HepG2 (cell line): ENCODE measurements at regions not wholly inside any gene's neighbourhood (a gene's known extent, or its start where the extent isn't known, plus 50 kb on each side); places are given as distances from the start of the nearest gene placed in this dataset.

Experiments
- ATAC-seq: fragments of 200-7000 bp; cut with Tn5 transposase; 3 replicates; pipeline ENCODE4 v1.9.1; 2020; ENCODE audit warnings: mild to moderate bottlenecking, moderate library complexity
- BruUV-seq: library from RNA; stranded (reverse); fragments of 400-500 nt; replicated peaks from 2 replicates; lab custom pipeline; 2021; lab: Mats Ljungman, UMichigan
- CTCF ChIA-PET: fragments of 300-600 bp; formaldehyde crosslinking; extraction: SDS; loops from one replicate; lab custom pipeline; 2021; ENCODE audit warnings: low total read pairs, inconsistent platforms, low intra/inter-chr PET ratio; lab: Yijun Ruan, JAX
- POLR2A ChIA-PET: fragments of 350-600 bp; sonication (Branson Sonifier 250); formaldehyde crosslinking; loops from one replicate; lab custom pipeline; 2020; ENCODE audit warnings: antibody characterized with exemption, inconsistent platforms; lab: Yijun Ruan, JAX
- DNase-seq: peaks from one replicate; pipeline ENCODE4 v3.0.0-alpha.2; 2015; ENCODE audit warnings: low spot score
- FAIRE-seq: peaks from 3 replicates; lab custom pipeline; 2011; peaks lifted over from hg19 to GRCh38; lab: Jason Lieb, UNC
- H2AFZ ChIP-seq: one replicate; pipeline ENCODE4 v1.6.1; 2011; ENCODE audit warnings: low read length, inconsistent platforms
- H3K27ac ChIP-seq: fragments of 300-600 bp; 3 replicates; pipeline ENCODE4 v1.8.0; 2011; ENCODE audit warnings: mixed run types, mild to moderate bottlenecking, mixed read lengths, low read length, inconsistent platforms; ENCODE audit not compliant: insufficient read depth; ENCODE audit errors: extremely low read length
- H3K27me3 ChIP-seq, 2 experiments: fragments of 200-600 bp in 1 of 2; 2 replicates in 1 of 2; 3 replicates in 1 of 2; pipeline versions ENCODE4 v1.6.0 to v1.8.0; 2011; ENCODE audit warnings: low read length in 2 of 2, mild to moderate bottlenecking in 2 of 2, moderate library complexity in 2 of 2, inconsistent platforms in 1 of 2; ENCODE audit not compliant: insufficient read depth in 2 of 2, control insufficient read depth in 1 of 2
- H3K36me3 ChIP-seq, 2 experiments: fragments of 200-600 bp in 1 of 2; replicated peaks in 1 of 2; 2 replicates in 1 of 2; 3 replicates in 1 of 2; pipeline versions ENCODE4 v1.5.1 to v1.8.0; 2011; ENCODE audit warnings: low read length in 2 of 2, inconsistent platforms in 1 of 2; ENCODE audit not compliant: insufficient read depth in 2 of 2, control insufficient read depth in 1 of 2
- H3K4me1 ChIP-seq: 2 replicates; pipeline ENCODE4 v1.5.1; 2012; ENCODE audit warnings: low read length, inconsistent platforms; ENCODE audit not compliant: insufficient read depth
- H3K4me2 ChIP-seq: 2 replicates; pipeline ENCODE4 v1.6.0; 2011; ENCODE audit warnings: low read depth, low read length, inconsistent platforms
- H3K4me3 ChIP-seq, 3 experiments: fragments of 200-600 bp in 1 of 3; sonication (generic), shearing (Covaris generic) in 1 of 3; replicated peaks in 1 of 3; 2 replicates each; pipeline ENCODE4 v1.5.1; 2011 to 2016; ENCODE audit warnings: low read length in 3 of 3, inconsistent platforms in 2 of 3, low read depth in 2 of 3, mild to moderate bottlenecking in 2 of 3, control low read depth in 1 of 3, mixed read lengths in 1 of 3; ENCODE audit not compliant: insufficient read depth in 1 of 3
- H3K79me2 ChIP-seq: one replicate; pipeline ENCODE4 v1.6.1; 2011; ENCODE audit warnings: low read length, inconsistent platforms; ENCODE audit not compliant: insufficient read depth
- H3K9ac ChIP-seq: 2 replicates; pipeline ENCODE4 v1.6.0; 2011; ENCODE audit warnings: mild to moderate bottlenecking, low read depth, low read length, inconsistent platforms; ENCODE audit not compliant: insufficient read depth
- H3K9me3 ChIP-seq: 2 replicates; pipeline ENCODE4 v1.5.1; 2012; ENCODE audit warnings: mild to moderate bottlenecking, low read length
- H4K20me1 ChIP-seq: 2 replicates; pipeline ENCODE4 v1.6.0; 2011; ENCODE audit warnings: inconsistent platforms, mild to moderate bottlenecking, low read length, moderate library complexity; ENCODE audit not compliant: insufficient read depth
- ELF3 ChIP-seq: IDR thresholded peaks from 2 replicates; pipeline ENCODE4 v1.6.1; 2016; ENCODE audit warnings: missing genetic modification reagents, missing compliant biosample characterization
- ETS1 ChIP-seq: sonication (generic); formaldehyde crosslinking; IDR thresholded peaks from 2 replicates; pipeline ENCODE4 v1.4.0; 2020; ENCODE audit warnings: missing genetic modification reagents
- GLI4 ChIP-seq: sonication (generic); formaldehyde crosslinking; IDR thresholded peaks from 2 replicates; pipeline ENCODE4 v1.5.1; 2020; ENCODE audit warnings: missing genetic modification reagents, mild to moderate bottlenecking, moderate library complexity, borderline replicate concordance
- MXD4 ChIP-seq: IDR thresholded peaks from 2 replicates; pipeline ENCODE4 v1.6.1; 2016; ENCODE audit warnings: mild to moderate bottlenecking, missing biosample characterization, missing genetic modification reagents
- NCOA1 ChIP-seq: sonication (generic); formaldehyde crosslinking; IDR thresholded peaks from 2 replicates; pipeline ENCODE4 v1.9.0; 2021; ENCODE audit warnings: missing genetic modification reagents
- ZNF121 ChIP-seq: sonication (generic); formaldehyde crosslinking; IDR thresholded peaks from 2 replicates; pipeline ENCODE4 v1.5.0; 2020; ENCODE audit warnings: mild to moderate bottlenecking, missing genetic modification reagents
- ZNF598 ChIP-seq: sonication (generic); formaldehyde crosslinking; IDR thresholded peaks from 2 replicates; pipeline ENCODE4 v1.5.1; 2020; ENCODE audit warnings: mild to moderate bottlenecking, missing genetic modification reagents, borderline replicate concordance
- ZNF703 ChIP-seq: sonication (generic); formaldehyde crosslinking; IDR thresholded peaks from 2 replicates; pipeline ENCODE4 v1.5.1; 2020; ENCODE audit warnings: missing genetic modification reagents, mild to moderate bottlenecking, moderate library complexity, borderline replicate concordance
- ZNF740 ChIP-seq: sonication (generic); formaldehyde crosslinking; IDR thresholded peaks from 2 replicates; pipeline ENCODE4 v1.4.0; 2020; ENCODE audit warnings: missing genetic modification reagents
- ZXDC ChIP-seq: sonication (generic); formaldehyde crosslinking; IDR thresholded peaks from 2 replicates; pipeline ENCODE4 v1.5.0; 2020; ENCODE audit warnings: mild to moderate bottlenecking, missing genetic modification reagents
- in situ Hi-C: cut with HindIII; loops from 2 replicates; pipeline ENCODE4 v1.10.0; 2017; ENCODE audit warnings: low pct_unique_long_range_greater_than_20kb; ENCODE audit not compliant: extremely low pct_ligation_motif_present
- intact Hi-C: fragments of 100-400 bp; cut with micrococcal nuclease; formaldehyde crosslinking; loops from one replicate; pipeline ENCODE4 v1.10.0; 2022; ENCODE audit not compliant: unreplicated experiment
- TF ChIP-seq, protein P1 (sequence below): IDR thresholded peaks from 2 replicates; pipeline ENCODE4 v1.6.1; 2012; ENCODE audit warnings: low read length, improper control_type of control experiment
- TF ChIP-seq, protein P2 (sequence below): sonication (generic); formaldehyde crosslinking; IDR thresholded peaks from 2 replicates; pipeline ENCODE4 v1.4.0; 2020; ENCODE audit warnings: mild to moderate bottlenecking, missing genetic modification reagents
- TF ChIP-seq, protein P3 (sequence below): sonication (generic); formaldehyde crosslinking; IDR thresholded peaks from 2 replicates; pipeline ENCODE4 v1.5.1; 2020; ENCODE audit warnings: missing genetic modification reagents, mild to moderate bottlenecking, borderline replicate concordance

GRCh38 chr14:84826294-84826693 is 703.6 kb upstream of the FLRT2 start (continued):
- TF ChIP-seq ZXDC (CRISPR knock-in tag) (no peak), GLI4 (CRISPR knock-in tag) (no peak), MXD4 (CRISPR knock-in tag) (no peak), ELF3 (no peak), ETS1 (no peak), ZNF740 (no peak)
- TF ChIP-seq, all 625 proteins: peak for 0

GRCh38 chr14:84850595-84850994 is 679.3 kb upstream of the FLRT2 start:
- Histone ChIP-seq H3K9ac (no peak overlapping the region), H3K9me3 (peaks cover 86% of the 10 kb centered on the region), H3K79me2 (no peaks in the 10 kb centered on the region), H3K27ac (no peak overlapping the region), H3K36me3 (no peaks in the 10 kb centered on the region), H4K20me1 (no peaks in the 10 kb centered on the region), H3K4me2 (no peak overlapping the region), H3K4me3 (no peak overlapping the region), H2AFZ (no peak overlapping the region), H3K27me3 (no peaks in the 10 kb centered on the region), H3K4me1 (no peaks in the 10 kb centered on the region)
- ATAC-seq (no peak), DNase-seq (no peak), FAIRE-seq (no peak)
- intact Hi-C loops (no loop called here), in situ Hi-C loops (no loop called here)
- ChIA-PET CTCF (no interaction called here), POLR2A (no interaction called here)
- no TSS peak for BruUV-seq
- TF ChIP-seq, protein P1, sequence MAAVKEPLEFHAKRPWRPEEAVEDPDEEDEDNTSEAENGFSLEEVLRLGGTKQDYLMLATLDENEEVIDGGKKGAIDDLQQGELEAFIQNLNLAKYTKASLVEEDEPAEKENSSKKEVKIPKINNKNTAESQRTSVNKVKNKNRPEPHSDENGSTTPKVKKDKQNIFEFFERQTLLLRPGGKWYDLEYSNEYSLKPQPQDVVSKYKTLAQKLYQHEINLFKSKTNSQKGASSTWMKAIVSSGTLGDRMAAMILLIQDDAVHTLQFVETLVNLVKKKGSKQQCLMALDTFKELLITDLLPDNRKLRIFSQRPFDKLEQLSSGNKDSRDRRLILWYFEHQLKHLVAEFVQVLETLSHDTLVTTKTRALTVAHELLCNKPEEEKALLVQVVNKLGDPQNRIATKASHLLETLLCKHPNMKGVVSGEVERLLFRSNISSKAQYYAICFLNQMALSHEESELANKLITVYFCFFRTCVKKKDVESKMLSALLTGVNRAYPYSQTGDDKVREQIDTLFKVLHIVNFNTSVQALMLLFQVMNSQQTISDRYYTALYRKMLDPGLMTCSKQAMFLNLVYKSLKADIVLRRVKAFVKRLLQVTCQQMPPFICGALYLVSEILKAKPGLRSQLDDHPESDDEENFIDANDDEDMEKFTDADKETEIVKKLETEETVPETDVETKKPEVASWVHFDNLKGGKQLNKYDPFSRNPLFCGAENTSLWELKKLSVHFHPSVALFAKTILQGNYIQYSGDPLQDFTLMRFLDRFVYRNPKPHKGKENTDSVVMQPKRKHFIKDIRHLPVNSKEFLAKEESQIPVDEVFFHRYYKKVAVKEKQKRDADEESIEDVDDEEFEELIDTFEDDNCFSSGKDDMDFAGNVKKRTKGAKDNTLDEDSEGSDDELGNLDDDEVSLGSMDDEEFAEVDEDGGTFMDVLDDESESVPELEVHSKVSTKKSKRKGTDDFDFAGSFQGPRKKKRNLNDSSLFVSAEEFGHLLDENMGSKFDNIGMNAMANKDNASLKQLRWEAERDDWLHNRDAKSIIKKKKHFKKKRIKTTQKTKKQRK: no peak
- TF ChIP-seq NCOA1 (CRISPR knock-in tag) (no peak), ZNF121 (CRISPR knock-in tag) (no peak), ZNF598 (CRISPR knock-in tag) (no peak), ZNF703 (CRISPR knock-in tag) (no peak)
- TF ChIP-seq, protein P2, sequence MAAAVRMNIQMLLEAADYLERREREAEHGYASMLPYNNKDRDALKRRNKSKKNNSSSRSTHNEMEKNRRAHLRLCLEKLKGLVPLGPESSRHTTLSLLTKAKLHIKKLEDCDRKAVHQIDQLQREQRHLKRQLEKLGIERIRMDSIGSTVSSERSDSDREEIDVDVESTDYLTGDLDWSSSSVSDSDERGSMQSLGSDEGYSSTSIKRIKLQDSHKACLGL (CRISPR knock-in tag): no peak
- TF ChIP-seq, protein P3, sequence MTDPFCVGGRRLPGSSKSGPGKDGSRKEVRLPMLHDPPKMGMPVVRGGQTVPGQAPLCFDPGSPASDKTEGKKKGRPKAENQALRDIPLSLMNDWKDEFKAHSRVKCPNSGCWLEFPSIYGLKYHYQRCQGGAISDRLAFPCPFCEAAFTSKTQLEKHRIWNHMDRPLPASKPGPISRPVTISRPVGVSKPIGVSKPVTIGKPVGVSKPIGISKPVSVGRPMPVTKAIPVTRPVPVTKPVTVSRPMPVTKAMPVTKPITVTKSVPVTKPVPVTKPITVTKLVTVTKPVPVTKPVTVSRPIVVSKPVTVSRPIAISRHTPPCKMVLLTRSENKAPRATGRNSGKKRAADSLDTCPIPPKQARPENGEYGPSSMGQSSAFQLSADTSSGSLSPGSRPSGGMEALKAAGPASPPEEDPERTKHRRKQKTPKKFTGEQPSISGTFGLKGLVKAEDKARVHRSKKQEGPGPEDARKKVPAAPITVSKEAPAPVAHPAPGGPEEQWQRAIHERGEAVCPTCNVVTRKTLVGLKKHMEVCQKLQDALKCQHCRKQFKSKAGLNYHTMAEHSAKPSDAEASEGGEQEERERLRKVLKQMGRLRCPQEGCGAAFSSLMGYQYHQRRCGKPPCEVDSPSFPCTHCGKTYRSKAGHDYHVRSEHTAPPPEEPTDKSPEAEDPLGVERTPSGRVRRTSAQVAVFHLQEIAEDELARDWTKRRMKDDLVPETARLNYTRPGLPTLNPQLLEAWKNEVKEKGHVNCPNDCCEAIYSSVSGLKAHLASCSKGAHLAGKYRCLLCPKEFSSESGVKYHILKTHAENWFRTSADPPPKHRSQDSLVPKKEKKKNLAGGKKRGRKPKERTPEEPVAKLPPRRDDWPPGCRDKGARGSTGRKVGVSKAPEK: no peak
